ENCODE measurements at regions not wholly inside any gene's neighbourhood (a gene's known extent, or its start where the extent isn't known, plus 50 kb on each side); places are given as distances from the start of the nearest gene placed in this dataset.

DNA sequence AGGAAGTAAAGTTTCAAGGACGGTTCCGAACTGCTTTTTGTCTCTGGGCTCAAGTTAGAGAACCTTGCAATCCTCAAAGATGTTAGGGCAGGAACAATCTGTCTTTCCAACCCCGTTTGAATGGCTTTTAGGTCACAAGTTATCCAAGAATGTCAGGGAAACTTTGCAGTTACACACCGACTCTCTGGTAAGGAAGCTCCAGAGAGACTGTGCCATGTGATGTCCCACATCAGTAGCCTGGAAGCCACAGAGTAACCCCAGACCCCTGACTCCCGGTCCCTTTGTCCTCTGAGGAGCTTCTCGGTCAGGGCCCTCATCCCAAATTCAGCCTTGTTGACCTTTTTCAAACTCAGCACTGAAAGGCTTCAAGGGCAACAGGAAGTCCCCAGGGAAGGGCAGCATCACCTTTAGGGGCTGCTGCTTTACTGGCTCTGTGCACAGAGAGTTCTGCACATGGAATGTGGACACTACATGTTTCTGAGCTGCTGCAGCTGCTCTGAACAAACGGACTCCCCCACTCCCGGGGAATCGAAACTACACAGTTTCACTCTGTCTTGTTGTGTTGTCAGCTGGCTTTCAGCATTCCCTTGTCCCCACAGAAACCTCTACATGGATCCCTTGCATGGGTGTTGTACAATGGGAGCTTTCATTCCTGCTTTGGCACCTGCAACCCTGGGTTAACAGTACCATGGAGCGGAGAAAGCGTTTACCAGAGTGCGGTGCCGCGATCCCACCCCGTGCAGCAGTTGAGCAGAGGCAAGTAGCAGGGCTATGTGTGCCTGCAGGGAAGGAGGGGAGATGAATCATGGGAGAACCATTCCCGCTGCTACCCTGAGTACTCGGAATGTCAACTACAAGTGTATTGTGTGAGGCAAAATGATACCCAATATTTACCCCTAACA, 408.2 kb upstream of the THBS1 start:
- ChIA-PET POLR2A (ENCODE audit: low non-redundant PET) (interaction anchor here (1.3 kb wide), 1 partner anchor 408 kb away, joined by 9 read pairs; the partner anchor contains the start of gene THBS1), CTCF (interaction anchor here (0.6 to 3.0 kb wide), 12 partner anchors 19 to 584 kb away, joined by 3 to 47 read pairs (median 4); partner anchors contain the start of gene THBS1)
- peak overlapping the region; percentile 68 for H3K27ac ChIP-seq
- TF ChIP-seq, protein P1, sequence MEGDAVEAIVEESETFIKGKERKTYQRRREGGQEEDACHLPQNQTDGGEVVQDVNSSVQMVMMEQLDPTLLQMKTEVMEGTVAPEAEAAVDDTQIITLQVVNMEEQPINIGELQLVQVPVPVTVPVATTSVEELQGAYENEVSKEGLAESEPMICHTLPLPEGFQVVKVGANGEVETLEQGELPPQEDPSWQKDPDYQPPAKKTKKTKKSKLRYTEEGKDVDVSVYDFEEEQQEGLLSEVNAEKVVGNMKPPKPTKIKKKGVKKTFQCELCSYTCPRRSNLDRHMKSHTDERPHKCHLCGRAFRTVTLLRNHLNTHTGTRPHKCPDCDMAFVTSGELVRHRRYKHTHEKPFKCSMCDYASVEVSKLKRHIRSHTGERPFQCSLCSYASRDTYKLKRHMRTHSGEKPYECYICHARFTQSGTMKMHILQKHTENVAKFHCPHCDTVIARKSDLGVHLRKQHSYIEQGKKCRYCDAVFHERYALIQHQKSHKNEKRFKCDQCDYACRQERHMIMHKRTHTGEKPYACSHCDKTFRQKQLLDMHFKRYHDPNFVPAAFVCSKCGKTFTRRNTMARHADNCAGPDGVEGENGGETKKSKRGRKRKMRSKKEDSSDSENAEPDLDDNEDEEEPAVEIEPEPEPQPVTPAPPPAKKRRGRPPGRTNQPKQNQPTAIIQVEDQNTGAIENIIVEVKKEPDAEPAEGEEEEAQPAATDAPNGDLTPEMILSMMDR (conservative IDR thresholded peaks at IDR 0.05; ENCODE audit: low read depth): no peak
- DNase-seq (ENCODE audit: low spot score): no peak

DNA sequence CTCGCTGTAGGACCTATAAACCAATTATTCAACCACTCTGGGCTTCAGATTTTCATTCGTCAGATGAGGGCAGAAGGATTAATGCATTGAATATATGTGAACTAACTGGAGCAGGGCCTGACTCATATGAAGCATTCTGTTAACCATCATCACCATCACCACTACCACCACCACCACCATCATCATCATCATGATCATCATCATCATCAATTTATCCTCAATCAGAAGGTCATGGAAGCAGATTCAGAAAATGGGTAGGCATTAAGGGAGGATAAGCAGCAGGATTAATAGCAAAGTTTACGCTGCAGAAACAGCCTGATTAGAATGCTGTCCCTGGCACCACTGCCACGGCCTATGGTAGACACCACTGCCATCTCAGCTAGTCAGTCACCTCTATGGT, 407.5 kb upstream of the THBS1 start:
- DNase-seq (ENCODE audit: low spot score): no peak
- ChIA-PET POLR2A (ENCODE audit: low non-redundant PET) (interaction anchor here (1.3 kb wide), 1 partner anchor 407 kb away, joined by 9 read pairs; the partner anchor contains the start of gene THBS1), CTCF (interaction anchor here (3.0 kb wide), 1 partner anchor 408 kb away, joined by 47 read pairs; the partner anchor contains the start of gene THBS1)
- H3K27ac ChIP-seq: no peak overlapping the region
- TF ChIP-seq, protein P1 (conservative IDR thresholded peaks at IDR 0.05; ENCODE audit: low read depth): no peak

DNA sequence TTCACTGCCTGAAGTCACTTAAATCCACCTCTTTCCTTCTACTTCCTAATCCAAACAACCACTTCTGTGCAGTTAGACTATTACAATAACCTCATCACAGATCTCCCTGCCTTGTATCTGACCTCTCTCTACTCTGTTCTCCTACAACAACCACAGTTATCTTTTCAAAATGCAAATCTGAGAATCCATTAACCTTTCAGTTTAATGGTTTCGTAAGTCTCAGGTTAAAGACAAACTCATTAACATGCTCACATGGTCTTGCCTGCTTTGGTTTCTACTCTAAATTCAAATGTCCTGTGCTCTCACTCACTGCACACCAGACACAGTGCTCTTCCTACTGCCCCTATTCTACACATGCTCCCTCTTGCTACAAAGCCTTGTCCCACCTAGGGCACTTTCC, 406.5 kb upstream of the THBS1 start:
- ChIA-PET CTCF (no interaction called here), POLR2A (ENCODE audit: low non-redundant PET) (no interaction called here)
- H3K27ac ChIP-seq: no peak overlapping the region
- no peak for DNase-seq (ENCODE audit: low spot score)
- TF ChIP-seq, protein P1 (conservative IDR thresholded peaks at IDR 0.05; ENCODE audit: low read depth): no peak

DNA sequence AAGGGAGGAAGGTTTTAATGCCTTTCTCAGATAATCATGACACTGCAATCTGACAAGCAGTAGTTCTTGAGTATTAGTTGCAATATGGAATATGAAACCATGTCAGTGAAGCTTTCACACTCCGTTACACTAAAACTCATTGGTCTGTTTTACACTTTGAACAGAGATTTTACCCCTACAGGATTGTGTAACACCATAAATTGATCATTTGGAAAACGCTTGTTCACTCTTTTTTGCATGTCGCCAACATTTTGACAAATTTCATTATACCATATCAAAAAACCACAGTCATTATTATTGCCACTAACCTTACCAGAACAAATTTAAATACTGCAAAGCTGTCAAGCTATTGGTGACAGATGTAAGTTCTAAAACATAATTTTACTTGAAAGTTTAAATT, 404.8 kb upstream of the THBS1 start:
- ChIA-PET POLR2A (ENCODE audit: low non-redundant PET) (no interaction called here), CTCF (interaction anchor here (0.8 to 1.5 kb wide), 2 partner anchors 215 to 404 kb away, joined by 3 to 7 read pairs; no protein-coding TSS in a partner anchor)
- DNase-seq (ENCODE audit: low spot score): no peak
- H3K27ac ChIP-seq: no peak overlapping the region
- TF ChIP-seq, protein P1 (conservative IDR thresholded peaks at IDR 0.05; ENCODE audit: low read depth): no peak

DNA sequence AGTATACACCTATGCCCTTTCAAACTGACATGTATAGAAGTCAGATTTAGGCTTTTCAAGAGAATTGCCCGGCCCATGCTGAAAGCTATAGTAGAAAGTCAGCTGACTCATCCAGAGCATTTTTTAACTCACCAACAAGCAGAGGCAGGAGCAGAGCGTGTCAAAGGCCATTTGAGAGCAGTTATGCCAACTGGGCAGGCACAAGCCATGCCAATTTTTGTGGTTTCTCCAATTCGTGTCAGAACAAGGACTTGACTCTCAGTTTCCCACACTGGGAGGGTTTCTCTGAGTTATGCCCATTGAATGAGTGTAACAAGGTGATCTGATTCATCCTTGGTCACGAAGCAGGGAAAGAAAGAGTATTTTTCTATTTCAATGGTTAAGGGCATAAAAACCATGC, 403.3 kb upstream of the THBS1 start:
- DNase-seq (ENCODE audit: low spot score): peak; percentile 91
- peak overlapping the region; percentile 84 for H3K27ac ChIP-seq
- ChIA-PET CTCF (interaction anchor here (2.3 kb wide), 1 partner anchor 402 kb away, joined by 8 read pairs; no protein-coding TSS in a partner anchor), POLR2A (ENCODE audit: low non-redundant PET) (interaction anchor here (0.8 kb wide), 1 partner anchor 18 kb away, joined by 3 read pairs; no protein-coding TSS in a partner anchor)
- TF ChIP-seq, protein P1 (conservative IDR thresholded peaks at IDR 0.05; ENCODE audit: low read depth): no peak

DNA sequence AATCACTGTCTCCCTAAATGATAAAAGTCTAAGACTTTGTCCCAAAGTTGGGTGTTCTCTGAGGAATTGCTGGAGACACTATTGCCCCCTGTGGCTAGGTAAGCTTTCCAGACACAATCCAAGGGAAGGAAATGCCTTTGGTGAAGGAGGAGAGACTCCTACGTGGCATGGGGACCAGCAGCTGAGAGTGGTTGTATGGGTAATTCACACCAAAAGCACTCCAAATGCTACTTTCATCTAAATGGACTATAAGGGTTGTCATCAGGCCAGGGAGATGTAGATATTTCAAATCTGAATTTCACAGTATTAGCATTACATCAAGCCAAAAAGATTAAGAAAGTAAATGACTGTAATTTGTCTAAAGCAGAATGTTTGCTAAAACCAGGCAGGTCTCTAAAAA, 400.8 kb upstream of the THBS1 start:
- CTCF ChIA-PET: interaction anchor here (0.6 to 0.8 kb wide), 3 partner anchors 16 to 599 kb away, joined by 3 to 4 read pairs (median 3); no protein-coding TSS in a partner anchor
- H3K27ac ChIP-seq: no peak overlapping the region
- TF ChIP-seq, protein P1 (conservative IDR thresholded peaks at IDR 0.05; ENCODE audit: low read depth): no peak
- no peak for DNase-seq (ENCODE audit: low spot score)
- POLR2A ChIA-PET (ENCODE audit: low non-redundant PET): no interaction called here

Data from RWPE1 (cell line).